ENCODE measurements at regions not wholly inside any gene's neighbourhood (a gene's known extent, or its start where the extent isn't known, plus 50 kb on each side); places are given as distances from the start of the nearest gene placed in this dataset.

GRCh38 chr2:8154270-8154669, 527.6 kb upstream of the ID2 start:
- TF ChIP-seq TAF1 (IDR thresholded peaks at IDR 0.05; ENCODE audit: low read depth, low read length) (no peak), POLR2AphosphoS5 (IDR thresholded peaks at IDR 0.05; ENCODE audit: low read depth, low read length) (no peak), POLR2A (IDR thresholded peaks at IDR 0.05; ENCODE audit: low read depth, low read length) (no peak)

Measured in GM12891 (cell line).